ENCODE measurements at regions not wholly inside any gene's neighbourhood (a gene's known extent, or its start where the extent isn't known, plus 50 kb on each side); places are given as distances from the start of the nearest gene placed in this dataset.

GRCh38 chr2:224312741-224313140 is 89.2 kb downstream of the FAM124B start:
- no peak overlapping the region for H3K9ac ChIP-seq (ENCODE audit: low read length in 3 of 3)
- TF ChIP-seq CTCF (IDR thresholded peaks at IDR 0.05; ENCODE audit: borderline replicate concordance, extremely low read depth, insufficient read depth), result no peak
- no peaks in the 10 kb centered on the region for H3K27me3 ChIP-seq (ENCODE audit: control insufficient read depth, insufficient read depth, low read length)
- H3K4me3 ChIP-seq (ENCODE audit: low read length in 3 of 3), result no peak overlapping the region
- peaks cover 0 to 6% (median 2%) of the 10 kb centered on the region in 3 donors for H3K4me1 ChIP-seq (ENCODE audit: control insufficient read depth in 2 of 3, insufficient read depth in 2 of 3, low read depth in 1 of 3, low read length in 3 of 3)
- no peak overlapping the region for H3K27ac ChIP-seq (ENCODE audit: low read depth in 2 of 2, low read length in 2 of 2)
- no peak for FAIRE-seq
- H3K36me3 ChIP-seq (ENCODE audit: control insufficient read depth in 2 of 3, insufficient read depth in 3 of 3, low read length in 3 of 3), result no peaks in the 10 kb centered on the region
- DNase-seq, result no peak
- intact Hi-C loops (cut with DNase I), result no loop called here
- no peaks in the 10 kb centered on the region for H3K9me3 ChIP-seq (ENCODE audit: control insufficient read depth in 2 of 3, insufficient read depth in 1 of 3, low read length in 3 of 3)

DNA sequence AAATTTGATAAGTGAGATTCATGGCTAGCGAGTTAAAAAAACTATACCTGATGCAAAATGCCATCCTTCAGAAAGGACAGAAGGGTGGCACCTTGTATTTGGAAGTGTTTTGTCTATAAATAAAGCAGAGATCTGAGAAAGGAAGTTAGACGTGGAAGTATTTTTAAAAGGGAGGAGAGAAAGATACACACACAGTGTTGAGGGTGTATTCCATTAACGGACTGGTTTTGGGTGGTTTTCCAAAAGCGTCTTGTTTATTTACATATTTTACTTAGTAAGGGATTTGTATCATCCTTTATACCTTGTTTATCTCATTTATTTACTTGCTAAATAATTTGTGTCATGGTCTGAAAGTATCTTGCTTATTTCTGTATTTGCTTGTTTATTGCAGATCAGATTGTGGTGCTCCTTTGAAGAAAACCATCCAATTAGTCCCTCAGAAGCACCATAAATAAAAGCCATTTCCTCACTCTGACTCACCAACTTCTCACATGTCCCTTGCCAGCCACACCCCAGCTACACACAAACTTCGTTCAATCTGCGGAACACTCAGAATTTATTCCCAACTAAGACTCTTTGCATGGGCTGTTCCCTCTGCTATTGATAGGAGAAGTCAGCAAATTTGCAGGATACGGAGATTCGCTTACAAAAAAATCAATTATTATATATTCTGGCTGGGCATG is 90.8 kb downstream of the FAM124B start:
- Histone ChIP-seq H3K9ac (ENCODE audit: low read length in 3 of 3) (no peak overlapping the region), H3K9me3 (ENCODE audit: control insufficient read depth in 2 of 3, insufficient read depth in 1 of 3, low read length in 3 of 3) (no peaks in the 10 kb centered on the region), H3K27me3 (ENCODE audit: control insufficient read depth, insufficient read depth, low read length) (no peaks in the 10 kb centered on the region), H3K4me3 (ENCODE audit: low read length in 3 of 3) (no peak overlapping the region), H3K36me3 (ENCODE audit: control insufficient read depth in 2 of 3, insufficient read depth in 3 of 3, low read length in 3 of 3) (no peaks in the 10 kb centered on the region), H3K27ac (ENCODE audit: low read depth in 2 of 2, low read length in 2 of 2) (no peak overlapping the region), H3K4me1 (ENCODE audit: control insufficient read depth in 2 of 3, insufficient read depth in 2 of 3, low read depth in 1 of 3, low read length in 3 of 3) (peaks cover 0 to 6% (median 2%) of the 10 kb centered on the region in 3 donors)
- TF ChIP-seq CTCF (IDR thresholded peaks at IDR 0.05; ENCODE audit: borderline replicate concordance, extremely low read depth, insufficient read depth), result no peak
- FAIRE-seq (no peak), DNase-seq (no peak)
- intact Hi-C loops (cut with DNase I), result no loop called here

GRCh38 chr2:224309176-224309575 is 92.7 kb downstream of the FAM124B start:
- H3K36me3 ChIP-seq (ENCODE audit: control insufficient read depth in 2 of 3, insufficient read depth in 3 of 3, low read length in 3 of 3), result no peaks in the 10 kb centered on the region
- H3K9ac ChIP-seq (ENCODE audit: low read length in 3 of 3), result no peak overlapping the region
- no peak overlapping the region for H3K27ac ChIP-seq (ENCODE audit: low read depth in 2 of 2, low read length in 2 of 2)
- H3K4me1 ChIP-seq (ENCODE audit: control insufficient read depth in 2 of 3, insufficient read depth in 2 of 3, low read depth in 1 of 3, low read length in 3 of 3), result peaks cover 0 to 6% (median 2%) of the 10 kb centered on the region in 3 donors
- no peaks in the 10 kb centered on the region for H3K27me3 ChIP-seq (ENCODE audit: control insufficient read depth, insufficient read depth, low read length)
- no peak overlapping the region for H3K4me3 ChIP-seq (ENCODE audit: low read length in 3 of 3)
- no peaks in the 10 kb centered on the region for H3K9me3 ChIP-seq (ENCODE audit: control insufficient read depth in 2 of 3, insufficient read depth in 1 of 3, low read length in 3 of 3)
- no peak for FAIRE-seq
- intact Hi-C loops (cut with DNase I), result no loop called here
- DNase-seq, result no peak
- no peak for TF ChIP-seq CTCF (IDR thresholded peaks at IDR 0.05; ENCODE audit: borderline replicate concordance, extremely low read depth, insufficient read depth)

Data from kidney (tissue), 13 donors.